GM19467 (cell line): ENCODE measurements at regions not wholly inside any gene's neighbourhood (a gene's known extent, or its start where the extent isn't known, plus 50 kb on each side); places are given as distances from the start of the nearest gene placed in this dataset.
A peak's percentile ranks its signal among the peaks of the same experiment; 100 is the strongest.

Experiments
- ATAC-seq: cut with Tn5 transposase; IDR thresholded peaks from one replicate; pipeline ENCODE4 v1.9.1; 2021; ENCODE audit warnings: mild to moderate bottlenecking, moderate library complexity; ENCODE audit not compliant: unreplicated experiment

GRCh38 chr3:118740722-118741290, 293.8 kb downstream of the IGSF11 start:
- ATAC-seq, result no peak

DNA sequence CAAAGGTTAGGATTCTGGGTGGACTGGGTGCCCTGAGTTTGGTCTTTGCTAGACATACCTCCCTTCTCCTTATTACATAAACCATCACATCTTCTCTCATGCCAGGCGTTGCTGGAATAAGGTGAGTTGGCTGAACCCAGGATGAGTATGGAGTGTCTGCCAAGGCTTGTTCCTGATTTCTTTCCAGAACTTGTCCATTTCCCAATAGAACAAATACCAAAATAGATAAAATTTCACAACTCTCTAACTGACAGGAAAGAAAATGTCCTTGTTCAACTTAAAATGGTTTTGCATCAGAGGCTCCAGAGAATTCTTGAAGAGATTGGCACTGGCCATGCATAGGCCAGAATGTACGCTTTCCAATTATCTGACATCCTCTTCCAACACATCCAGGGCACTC, 291.9 kb downstream of the IGSF11 start:
- ATAC-seq, result no peak

GRCh38 chr3:118744186-118744585, 290.5 kb downstream of the IGSF11 start:
- ATAC-seq, result no peak

DNA sequence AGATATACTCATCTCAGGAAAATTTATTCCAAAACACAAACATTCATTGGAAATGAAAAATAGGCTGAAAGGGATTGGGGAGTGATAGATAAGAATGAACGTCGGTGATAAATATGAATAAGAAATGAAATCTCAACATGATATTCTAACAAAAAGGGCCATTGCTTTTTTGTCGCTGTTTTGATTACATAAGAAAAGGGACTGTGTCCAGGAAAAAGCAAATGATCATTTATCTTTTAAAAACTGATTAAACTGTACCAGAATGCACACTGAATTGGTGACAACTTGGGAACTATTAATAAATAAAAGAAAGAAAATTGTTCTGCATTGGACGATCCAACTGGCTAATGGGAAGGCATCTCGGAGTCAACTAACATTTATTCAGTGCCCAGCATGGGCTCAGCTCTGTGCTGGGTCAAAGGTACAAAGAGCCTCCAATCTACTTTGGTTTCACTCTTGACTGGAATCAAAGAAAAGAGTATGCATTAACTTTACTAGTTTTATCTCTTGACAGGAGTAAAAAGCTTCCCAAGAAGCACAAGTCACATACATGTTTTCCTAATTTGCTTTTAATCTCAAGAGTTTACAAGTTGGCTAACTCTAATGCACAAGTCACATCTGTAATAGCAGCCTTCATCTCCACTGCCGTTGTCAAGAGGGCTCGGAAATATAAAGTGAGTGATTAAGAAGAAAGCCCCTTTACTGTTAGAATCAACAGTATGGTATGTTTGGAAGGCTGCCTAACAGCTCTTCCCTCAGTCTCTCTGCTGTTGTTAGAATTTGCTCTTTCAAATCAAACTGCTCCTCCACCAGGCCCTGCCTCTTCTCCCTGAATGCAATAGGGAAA, 280.0 kb downstream of the IGSF11 start:
- no peak for ATAC-seq

DNA sequence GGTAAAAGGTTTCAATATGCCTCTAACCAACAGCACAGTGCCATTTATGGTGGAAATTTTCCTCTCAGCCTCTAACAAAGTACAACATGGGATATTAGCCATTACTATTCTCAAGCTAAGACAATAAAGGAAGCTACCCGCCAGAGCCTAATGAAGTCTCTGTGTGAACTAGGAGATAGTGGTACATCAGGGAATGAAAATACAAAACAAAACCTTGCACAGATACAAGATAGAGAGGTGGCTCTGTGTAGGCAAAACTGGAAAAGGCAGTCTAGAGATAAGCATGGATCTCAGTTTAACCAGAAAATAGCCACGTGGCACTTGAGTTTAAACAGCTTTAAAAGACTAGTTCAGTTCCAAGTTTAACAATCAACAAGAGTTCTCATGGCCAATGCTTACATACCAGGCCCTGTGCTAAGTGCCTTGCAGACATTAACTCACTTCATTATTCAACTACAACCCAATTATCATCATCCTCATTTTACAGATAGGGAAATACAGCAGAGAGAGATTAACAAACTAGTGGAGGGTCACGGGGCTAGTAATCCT, 279.3 kb downstream of the IGSF11 start:
- ATAC-seq, result no peak

- ATAC-seq, result no peak
These were observed 273.9 kb downstream of the IGSF11 start for GRCh38 chr3:118760585-118761290.

- no peak for ATAC-seq
These were observed 273.4 kb downstream of the IGSF11 start for GRCh38 chr3:118761291-118761606.

DNA sequence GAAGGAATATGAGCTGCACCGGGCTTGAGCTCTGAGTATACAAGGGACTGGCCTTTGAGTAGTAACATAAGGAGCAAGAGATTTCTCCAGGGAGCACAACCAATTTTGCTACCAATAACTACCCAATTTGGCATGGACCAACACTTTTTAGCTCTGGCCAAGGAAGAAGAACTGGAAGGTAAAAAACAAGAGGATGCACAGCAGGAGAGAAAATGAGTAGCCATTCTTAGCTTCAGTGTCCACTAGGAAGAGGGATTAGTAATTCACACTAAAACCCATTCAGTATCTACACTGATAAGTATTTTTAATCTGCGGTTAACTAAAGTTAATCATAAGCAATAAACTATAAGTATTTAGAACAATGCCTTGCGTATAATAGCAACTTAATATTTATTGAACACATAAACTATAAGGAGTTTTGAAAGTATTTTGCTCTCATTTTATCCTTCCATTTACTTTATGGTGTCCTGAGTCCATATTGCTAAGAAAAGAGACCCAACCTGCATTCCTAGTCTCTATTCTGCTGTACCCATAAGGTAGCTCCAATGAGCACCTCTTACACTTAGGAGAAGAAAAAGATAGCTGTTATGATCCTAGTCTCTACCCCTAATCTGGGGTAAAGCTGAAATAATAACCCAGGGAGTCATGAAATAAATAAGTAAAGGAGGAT, 268.9 kb downstream of the IGSF11 start:
- no peak for ATAC-seq

DNA sequence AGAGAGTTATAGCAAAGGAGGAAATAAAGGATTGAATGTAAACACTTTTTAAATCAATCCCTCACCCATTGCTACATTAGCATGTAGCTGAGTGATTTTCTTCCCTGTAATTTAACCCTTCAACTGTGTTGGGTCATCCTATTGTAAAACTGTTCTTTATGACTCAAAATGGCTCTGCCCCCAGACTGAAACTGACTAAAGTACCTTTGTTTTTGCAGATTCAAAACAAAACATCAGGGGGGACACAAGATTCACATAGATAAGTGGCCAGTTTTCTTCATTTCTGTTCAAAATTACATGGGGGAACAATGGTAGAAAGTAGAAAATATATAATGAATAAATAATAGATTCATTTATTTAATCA, 268.4 kb downstream of the IGSF11 start:
- no peak for ATAC-seq

DNA sequence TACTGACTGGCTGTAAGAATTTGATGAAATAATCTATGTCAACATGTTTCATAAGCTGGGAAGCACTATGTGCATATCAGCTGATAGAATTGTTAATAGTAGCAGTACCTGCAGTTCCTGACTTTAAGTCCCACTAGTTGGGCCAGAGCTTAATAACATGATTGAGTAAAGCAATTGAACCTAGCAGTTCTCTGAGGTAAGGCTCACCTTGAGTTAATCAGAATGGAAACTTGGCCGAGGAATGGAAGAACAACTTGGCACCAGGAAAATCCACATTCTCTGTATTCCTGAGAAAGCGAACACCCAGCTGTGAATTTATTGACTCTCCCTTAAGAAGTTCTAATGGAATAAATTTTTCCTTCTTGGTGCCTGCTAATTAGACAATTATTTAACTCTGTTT, 262.6 kb downstream of the IGSF11 start:
- ATAC-seq, result no peak

DNA sequence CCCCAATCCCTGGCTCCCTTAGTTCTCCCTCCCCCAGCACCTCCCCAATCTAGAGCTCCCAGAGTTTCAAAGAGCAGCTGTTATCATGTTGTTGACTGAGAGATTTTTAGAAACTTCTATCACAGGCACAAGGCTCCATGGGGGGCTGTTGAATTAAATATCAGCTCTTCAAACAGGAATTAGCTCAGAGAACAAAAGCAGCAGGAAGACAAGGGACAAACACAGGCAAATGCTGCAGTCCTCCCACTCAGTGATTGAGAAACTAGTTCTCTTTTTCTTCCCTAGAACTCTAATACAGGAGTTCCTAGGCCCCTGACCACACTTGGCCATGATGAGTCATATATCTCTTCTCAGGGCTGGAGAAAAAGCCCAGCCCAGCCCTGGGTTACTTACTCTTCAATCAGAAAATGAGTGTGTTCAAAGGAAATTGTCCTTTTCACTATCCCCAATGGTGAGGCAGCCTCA, 262.1 kb downstream of the IGSF11 start:
- peak; percentile 84 for ATAC-seq

- ATAC-seq, result no peak
These were observed 259.6 kb downstream of the IGSF11 start for GRCh38 chr3:118775021-118775420.

GRCh38 chr3:118778201-118778600, 256.4 kb downstream of the IGSF11 start:
- no peak for ATAC-seq

DNA sequence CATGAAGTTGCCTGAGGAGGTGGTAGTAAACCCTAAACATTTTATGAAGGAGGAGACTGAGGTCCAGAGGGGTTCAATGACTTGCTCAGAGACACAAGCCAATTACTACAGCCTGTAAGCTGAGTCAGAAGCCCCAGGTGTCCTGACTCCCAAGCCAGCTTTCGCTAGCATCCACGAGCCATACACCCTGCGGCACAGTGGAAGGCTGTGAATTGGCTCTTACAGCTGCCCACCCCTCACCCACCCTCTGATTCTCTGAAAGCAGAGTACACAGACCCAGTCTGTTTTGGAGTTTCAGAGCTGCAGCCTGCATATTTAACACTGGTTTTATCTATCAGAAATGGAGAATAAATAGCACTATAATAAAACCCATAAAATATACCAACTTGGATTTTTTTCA, 253.4 kb downstream of the IGSF11 start:
- no peak for ATAC-seq

- no peak for ATAC-seq
These were observed 252.8 kb downstream of the IGSF11 start for GRCh38 chr3:118781839-118782238.

GRCh38 chr3:118782755-118783202, 251.9 kb downstream of the IGSF11 start:
- ATAC-seq, result peak; percentile 92

- no peak for ATAC-seq
These were observed 249.2 kb downstream of the IGSF11 start for GRCh38 chr3:118785415-118785814.

- no peak for ATAC-seq
These were observed 243.4 kb downstream of the IGSF11 start for GRCh38 chr3:118791246-118791645.

DNA sequence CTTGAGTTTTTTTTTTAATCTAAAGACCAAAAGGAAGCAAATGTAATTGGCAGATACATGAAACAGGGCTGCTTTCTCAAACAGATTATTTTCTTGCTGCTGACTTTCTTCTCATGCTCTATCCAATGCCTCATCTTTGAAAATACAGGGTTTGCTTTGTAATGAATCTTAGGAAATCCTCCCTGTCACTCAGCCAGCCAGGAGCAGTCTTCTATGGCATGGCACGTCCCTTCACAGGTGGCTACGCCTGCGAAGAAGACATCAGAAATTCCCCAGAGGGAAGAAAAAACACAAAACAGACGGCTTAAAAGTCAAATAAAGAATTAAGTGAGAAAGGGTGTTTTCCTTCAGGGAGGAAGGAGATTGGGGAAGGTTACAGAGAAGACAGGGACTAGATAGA, 242.5 kb downstream of the IGSF11 start:
- ATAC-seq, result no peak

- ATAC-seq, result no peak
These were observed 241.5 kb downstream of the IGSF11 start for GRCh38 chr3:118793176-118793575.

GRCh38 chr3:118799303-118799702, 235.3 kb downstream of the IGSF11 start:
- no peak for ATAC-seq
